Neural cell (in vitro differentiated cells): ENCODE measurements at regions not wholly inside any gene's neighbourhood (a gene's known extent, or its start where the extent isn't known, plus 50 kb on each side); places are given as distances from the start of the nearest gene placed in this dataset.

Experiments used
- H2AFZ ChIP-seq: fragments of 200-600, 300-800 bp; sonication (generic), shearing (Covaris generic); 2 replicates; pipeline ENCODE4 v1.6.0; 2014; ENCODE audit warnings: low read depth, mild to moderate bottlenecking, antibody characterized with exemption, low read length, moderate library complexity
- H3F3A ChIP-seq: fragments of 200-600 bp; shearing (Covaris generic); 2 replicates; pipeline ENCODE4 v1.6.1; 2016; ENCODE audit warnings: mild to moderate bottlenecking, moderate library complexity, mixed read lengths, antibody characterized with exemption, low read length; ENCODE audit not compliant: insufficient read depth, poor library complexity, severe bottlenecking
- H3K27ac ChIP-seq: fragments of 200-600, 300-800 bp; sonication (generic), shearing (Covaris generic); 2 replicates; pipeline ENCODE4 v1.5.1; 2014; ENCODE audit warnings: mild to moderate bottlenecking, low read length, moderate library complexity
- H3K27me3 ChIP-seq: fragments of 300-800, 200-600 bp; sonication (generic), shearing (Covaris generic); 2 replicates; pipeline ENCODE4 v1.6.0; 2014; ENCODE audit warnings: mild to moderate bottlenecking, low read depth, low read length, moderate library complexity; ENCODE audit not compliant: insufficient read depth
- H3K36me3 ChIP-seq: fragments of 300-800, 200-600 bp; sonication (generic), shearing (Covaris generic); 2 replicates; pipeline ENCODE4 v1.5.1; 2014; ENCODE audit warnings: mild to moderate bottlenecking, antibody characterized with exemption, low read length, moderate library complexity; ENCODE audit not compliant: insufficient read depth
- H3K4me2 ChIP-seq: fragments of 300-800, 200-600 bp; sonication (generic), shearing (Covaris generic); 2 replicates; pipeline ENCODE4 v1.6.0; 2014; ENCODE audit warnings: mild to moderate bottlenecking, low read length
- H3K4me3 ChIP-seq: fragments of 300-800, 200-600 bp; sonication (generic), shearing (Covaris generic); 2 replicates; pipeline ENCODE4 v1.5.1; 2014; ENCODE audit warnings: mild to moderate bottlenecking, low read length, moderate library complexity
- H3K79me2 ChIP-seq: fragments of 200-600 bp; shearing (Covaris generic); replicated peaks from 2 replicates; pipeline ENCODE4 v1.6.0; 2014; ENCODE audit warnings: mild to moderate bottlenecking, low read length, moderate library complexity; ENCODE audit not compliant: insufficient read depth
- H3K9ac ChIP-seq: fragments of 300-800, 200-600 bp; sonication (generic), shearing (Covaris generic); 2 replicates; pipeline ENCODE4 v1.6.1; 2016; ENCODE audit warnings: mild to moderate bottlenecking, low read length, mixed read lengths
- H3K9me2 ChIP-seq: fragments of 200-600 bp; shearing (Covaris generic); 2 replicates; pipeline ENCODE4 v1.6.1; 2016; ENCODE audit warnings: mild to moderate bottlenecking, low read length, mixed read lengths; ENCODE audit not compliant: insufficient read depth
- H3K9me3 ChIP-seq: fragments of 200-600, 300-800 bp; sonication (generic), shearing (Covaris generic); 2 replicates; pipeline ENCODE4 v1.6.1; 2016; ENCODE audit warnings: mild to moderate bottlenecking, mixed run types, low read length, moderate library complexity, mixed read lengths
- H4K20me1 ChIP-seq: fragments of 200-600 bp; shearing (Covaris generic); 2 replicates; pipeline ENCODE4 v1.6.1; 2016; ENCODE audit warnings: mild to moderate bottlenecking, mixed run types; ENCODE audit not compliant: insufficient read depth
- CTCF ChIP-seq: fragments of 450-650 bp; IDR thresholded peaks from 2 replicates; pipeline ENCODE4 v1.5.1; 2014; ENCODE audit warnings: antibody characterized with exemption, mild to moderate bottlenecking, moderate library complexity; ENCODE audit not compliant: poor library complexity, severe bottlenecking
- EP300 ChIP-seq: fragments of 450-650 bp; conservative IDR thresholded peaks from 2 replicates; pipeline ENCODE4 v1.6.1; 2014; ENCODE audit warnings: antibody characterized with exemption, mild to moderate bottlenecking, moderate library complexity; ENCODE audit not compliant: poor library complexity, severe bottlenecking
- EZH2 ChIP-seq: fragments of 200-600, 300-800 bp; shearing (Covaris generic), sonication (generic); IDR thresholded peaks from 2 replicates; pipeline ENCODE4 v1.6.1; 2014; ENCODE audit warnings: antibody characterized with exemption, low read length, borderline replicate concordance, mild to moderate bottlenecking; ENCODE audit not compliant: insufficient read depth, poor library complexity, severe bottlenecking
- MXI1 ChIP-seq: fragments of 450-650 bp; conservative IDR thresholded peaks from 2 replicates; pipeline ENCODE4 v1.6.1; 2014; ENCODE audit warnings: antibody characterized with exemption, mild to moderate bottlenecking; ENCODE audit not compliant: poor library complexity, severe bottlenecking
- POLR2AphosphoS5 ChIP-seq: IDR thresholded peaks from 2 replicates; pipeline ENCODE4 v1.6.1; 2012
- RAD21 ChIP-seq: fragments of 450-650 bp; conservative IDR thresholded peaks from 2 replicates; pipeline ENCODE4 v1.6.1; 2014; ENCODE audit warnings: antibody characterized with exemption, mild to moderate bottlenecking, moderate library complexity
- REST ChIP-seq: IDR thresholded peaks from 2 replicates; pipeline ENCODE4 v1.6.1; 2012; ENCODE audit warnings: borderline replicate concordance
- SMC3 ChIP-seq: fragments of 450-650 bp; conservative IDR thresholded peaks from 2 replicates; pipeline ENCODE4 v1.6.1; 2014; ENCODE audit warnings: antibody characterized with exemption, mild to moderate bottlenecking, moderate library complexity; ENCODE audit not compliant: poor library complexity
- TAF1 ChIP-seq: IDR thresholded peaks from 2 replicates; pipeline ENCODE4 v1.6.1; 2012; ENCODE audit warnings: low read depth

- H3K9me2 ChIP-seq, result no peaks in the 10 kb centered on the region
- TF ChIP-seq EP300 (no peak), CTCF (no peak), MXI1 (no peak), SMC3 (no peak), TAF1 (no peak)
- no peaks in the 10 kb centered on the region for H3K9me3 ChIP-seq
- H3K36me3 ChIP-seq, result no peaks in the 10 kb centered on the region
- no peaks in the 10 kb centered on the region for H3K79me2 ChIP-seq
- peak overlapping the region; percentile 60 for H3K4me2 ChIP-seq
- peak overlapping the region; percentile 67 for H2AFZ ChIP-seq
- H3K9ac ChIP-seq, result peak overlapping the region; percentile 60
- peaks cover 8% of the 10 kb centered on the region for H3F3A ChIP-seq
- H3K4me3 ChIP-seq, result peak overlapping the region; percentile 86
- H3K27me3 ChIP-seq, result peaks cover 34% of the 10 kb centered on the region
- H4K20me1 ChIP-seq, result no peaks in the 10 kb centered on the region
- H3K27ac ChIP-seq, result peak overlapping the region; percentile 39
Measured at GRCh38 chr4:24472161-24472510, 112.2 kb downstream of the DHX15 start.

- Histone ChIP-seq H3K27me3 (peaks cover 34% of the 10 kb centered on the region), H2AFZ (no peak overlapping the region), H3K4me3 (peak overlapping the region; percentile 86), H3K27ac (peak overlapping the region; percentile 39), H3K9me2 (no peaks in the 10 kb centered on the region), H3K36me3 (no peaks in the 10 kb centered on the region), H3F3A (peaks cover 8% of the 10 kb centered on the region), H3K9ac (peak overlapping the region; percentile 60), H3K79me2 (no peaks in the 10 kb centered on the region), H3K4me2 (peak overlapping the region; percentile 90), H3K9me3 (no peaks in the 10 kb centered on the region), H4K20me1 (no peaks in the 10 kb centered on the region)
- TF ChIP-seq SMC3 (no peak), MXI1 (peak; percentile 43)
Measured at GRCh38 chr4:24471486-24472160, 112.7 kb downstream of the DHX15 start.

- H3K27me3 ChIP-seq, result peaks cover 34% of the 10 kb centered on the region
- no peaks in the 10 kb centered on the region for H3K9me2 ChIP-seq
- peak overlapping the region; percentile 90 for H3K4me2 ChIP-seq
- no peaks in the 10 kb centered on the region for H3K9me3 ChIP-seq
- H3K27ac ChIP-seq, result no peak overlapping the region
- H2AFZ ChIP-seq, result no peak overlapping the region
- TF ChIP-seq CTCF (no peak), REST (no peak), EP300 (no peak), SMC3 (no peak), EZH2 (no peak), MXI1 (no peak), TAF1 (no peak), POLR2AphosphoS5 (no peak), RAD21 (no peak)
- H3K79me2 ChIP-seq, result no peaks in the 10 kb centered on the region
- H3K36me3 ChIP-seq, result no peaks in the 10 kb centered on the region
- peaks cover 8% of the 10 kb centered on the region for H3F3A ChIP-seq
- peak overlapping the region; percentile 86 for H3K4me3 ChIP-seq
- peak overlapping the region; percentile 60 for H3K9ac ChIP-seq
- H4K20me1 ChIP-seq, result no peaks in the 10 kb centered on the region
Measured at GRCh38 chr4:24470666-24471485, 113.5 kb downstream of the DHX15 start.
